OCI-LY1 (cell line): ENCODE measurements at regions not wholly inside any gene's neighbourhood (a gene's known extent, or its start where the extent isn't known, plus 50 kb on each side); places are given as distances from the start of the nearest gene placed in this dataset.

Experiments
- CTCF ChIP-seq: fragments of 200-600 bp; sonication (generic), shearing (Covaris generic); IDR thresholded peaks from 2 replicates; pipeline ENCODE4 v1.5.1; 2017; ENCODE audit warnings: mild to moderate bottlenecking, antibody characterized with exemption, low read length, moderate library complexity, mixed read lengths
- EZH2 ChIP-seq: fragments of 200-600 bp; sonication (generic), shearing (Covaris generic); IDR thresholded peaks from 2 replicates; pipeline ENCODE4 v1.8.0; 2017; ENCODE audit warnings: borderline replicate concordance, mixed run types, mild to moderate bottlenecking, antibody characterized with exemption, low read length, moderate library complexity, mixed read lengths

GRCh38 chr6:6455272-6455671 is 133.2 kb upstream of the LY86 start:
- TF ChIP-seq CTCF: no peak
- no peak for TF ChIP-seq EZH2
